ENCODE measurements at regions not wholly inside any gene's neighbourhood (a gene's known extent, or its start where the extent isn't known, plus 50 kb on each side); places are given as distances from the start of the nearest gene placed in this dataset.
"Not testable (repeated sequence)": the region's sequence is repeated elsewhere in the genome, so short reads cannot be mapped to it uniquely, and the experiment has no call there.

- DNase-seq (ENCODE audit: low read depth), result not testable (repeated sequence)
These were observed 190.7 kb upstream of the VIPR2 start for GRCh38 chr7:159335181-159335926.

- not testable (repeated sequence) for DNase-seq (ENCODE audit: low read depth)
These were observed 188.3 kb upstream of the VIPR2 start for GRCh38 chr7:159332854-159333479.

- DNase-seq (ENCODE audit: low read depth), result no peak
These were observed 186.8 kb upstream of the VIPR2 start for GRCh38 chr7:159331462-159331861.

- no peak for DNase-seq (ENCODE audit: low read depth)
These were observed 185.2 kb upstream of the VIPR2 start for GRCh38 chr7:159329818-159330378.

GRCh38 chr7:159328096-159328495 is 183.4 kb upstream of the VIPR2 start:
- no peak for DNase-seq (ENCODE audit: low read depth)

GRCh38 chr7:159323359-159323758 is 178.7 kb upstream of the VIPR2 start:
- no peak for DNase-seq (ENCODE audit: low read depth)

GRCh38 chr7:159321278-159321677 is 176.6 kb upstream of the VIPR2 start:
- no peak for DNase-seq (ENCODE audit: low read depth)

GRCh38 chr7:159318682-159319351 is 174.2 kb upstream of the VIPR2 start:
- DNase-seq (ENCODE audit: low read depth), result no peak

GRCh38 chr7:159317294-159317693 is 172.6 kb upstream of the VIPR2 start:
- no peak for DNase-seq (ENCODE audit: low read depth)

- no peak for DNase-seq (ENCODE audit: low read depth)
These were observed 166.5 kb upstream of the VIPR2 start for GRCh38 chr7:159311172-159311494.

GRCh38 chr7:159310457-159311171 is 165.9 kb upstream of the VIPR2 start:
- DNase-seq (ENCODE audit: low read depth), result no peak

GRCh38 chr7:159309214-159309613 is 164.5 kb upstream of the VIPR2 start:
- not testable (repeated sequence) for DNase-seq (ENCODE audit: low read depth)

GRCh38 chr7:159306012-159306411 is 161.3 kb upstream of the VIPR2 start:
- DNase-seq (ENCODE audit: low read depth), result no peak

- not testable (repeated sequence) for DNase-seq (ENCODE audit: low read depth)
These were observed 160.5 kb upstream of the VIPR2 start for GRCh38 chr7:159305185-159305584.

GRCh38 chr7:159303510-159303909 is 158.8 kb upstream of the VIPR2 start:
- DNase-seq (ENCODE audit: low read depth), result not testable (repeated sequence)

- no peak for DNase-seq (ENCODE audit: low read depth)
These were observed 151.5 kb upstream of the VIPR2 start for GRCh38 chr7:159296093-159296681.

- not testable (repeated sequence) for DNase-seq (ENCODE audit: low read depth)
These were observed 141.8 kb upstream of the VIPR2 start for GRCh38 chr7:159286487-159286886.

GRCh38 chr7:159281573-159281972 is 136.9 kb upstream of the VIPR2 start:
- no peak for DNase-seq (ENCODE audit: low read depth)

- DNase-seq (ENCODE audit: low read depth), result no peak
These were observed 135.3 kb upstream of the VIPR2 start for GRCh38 chr7:159280008-159280407.

- DNase-seq (ENCODE audit: low read depth), result no peak
These were observed 128.1 kb upstream of the VIPR2 start for GRCh38 chr7:159272739-159273138.

- DNase-seq (ENCODE audit: low read depth), result no peak
These were observed 127.1 kb upstream of the VIPR2 start for GRCh38 chr7:159271781-159272180.

- no peak for DNase-seq (ENCODE audit: low read depth)
These were observed 125.1 kb upstream of the VIPR2 start for GRCh38 chr7:159269745-159270144.

Measured in activated T-helper 9 cell treated with anti-CD3 and anti-CD28 coated beads, Interleukin-2, amount 50 U/mL, for 16 hours (primary cell).